ENCODE measurements at regions not wholly inside any gene's neighbourhood (a gene's known extent, or its start where the extent isn't known, plus 50 kb on each side); places are given as distances from the start of the nearest gene placed in this dataset.
"Not testable (repeated sequence)": the region's sequence is repeated elsewhere in the genome, so short reads cannot be mapped to it uniquely, and the experiment has no call there.

DNA sequence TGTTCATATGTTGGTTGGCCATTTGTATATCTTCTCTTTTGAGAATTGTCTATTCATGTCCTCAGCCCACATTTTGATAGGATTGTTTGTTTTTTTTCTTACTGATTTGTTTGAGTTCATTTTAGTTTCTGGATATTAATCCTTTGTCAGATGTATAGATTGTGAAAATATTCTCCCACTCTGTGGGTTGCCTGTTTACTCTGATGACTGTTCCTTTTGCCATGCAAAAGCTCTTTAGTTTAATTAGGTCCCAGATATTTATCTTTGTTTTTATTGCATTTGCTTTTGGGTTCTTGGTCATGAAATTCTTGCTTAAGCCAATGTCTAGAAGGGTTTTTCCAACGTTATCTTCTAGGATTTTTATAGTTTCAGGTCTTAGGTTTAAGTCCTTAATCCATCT, 740.7 kb upstream of the FAT3 start:
- peaks cover 3 to 48% (median 21%) of the 10 kb centered on the region in 8 donors for H3K9me3 Mint-ChIP-seq

DNA sequence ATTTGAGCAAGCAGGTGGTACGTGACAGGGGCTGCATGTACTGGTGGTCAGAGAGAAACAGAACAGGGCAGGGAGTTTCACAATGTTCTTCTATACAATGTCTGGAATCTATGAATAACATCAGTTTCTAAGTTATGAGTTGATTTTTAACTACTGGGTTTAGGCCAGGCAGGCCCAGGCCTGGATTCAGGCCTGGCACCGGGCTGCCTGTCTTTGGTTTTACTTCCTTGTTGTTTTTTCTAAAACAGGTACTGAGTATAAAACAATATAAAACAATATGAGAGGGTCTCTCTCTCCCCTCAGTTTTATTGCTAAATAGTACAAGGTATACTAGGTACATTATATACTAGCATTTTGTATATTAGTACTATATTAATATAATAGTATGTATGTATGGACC, 742.7 kb upstream of the FAT3 start:
- POLR2A ChIA-PET (ENCODE audit: partially characterized antibody); H3K4me1 ChIP-seq (ENCODE audit: insufficient read depth, low read length); H3K9me3 ChIP-seq (ENCODE audit: control insufficient read depth in 1 of 2, low read length in 2 of 2); H3K4me3 ChIP-seq (ENCODE audit: low read length in 2 of 2); H3K27me3 ChIP-seq (ENCODE audit: insufficient read depth, low read length); intact Hi-C loops (cut with micrococcal nuclease); H3K27ac ChIP-seq (ENCODE audit: low read depth, low read length); H3K36me3 ChIP-seq (ENCODE audit: insufficient read depth, low read length); H3K36me3 Mint-ChIP-seq; CTCF ChIA-PET (ENCODE audit: partially characterized antibody); H3K4me3 Mint-ChIP-seq; H3K27ac Mint-ChIP-seq; DNase-seq; H3K27me3 Mint-ChIP-seq; H3K4me1 Mint-ChIP-seq: not testable (repeated sequence)
- H3K9me3 Mint-ChIP-seq = peaks cover 3 to 48% (median 14%) of the 10 kb centered on the region in 8 donors

More for the DNA sequence above, 740.7 kb upstream of the FAT3 start:
- H3K4me3 ChIP-seq (ENCODE audit: low read length in 2 of 2); CTCF ChIA-PET (ENCODE audit: partially characterized antibody); intact Hi-C loops (cut with micrococcal nuclease); H3K36me3 ChIP-seq (ENCODE audit: insufficient read depth, low read length); H3K27me3 Mint-ChIP-seq; H3K4me3 Mint-ChIP-seq; H3K27ac ChIP-seq (ENCODE audit: low read depth, low read length); H3K4me1 ChIP-seq (ENCODE audit: insufficient read depth, low read length); H3K27ac Mint-ChIP-seq; H3K36me3 Mint-ChIP-seq; H3K9me3 ChIP-seq (ENCODE audit: control insufficient read depth in 1 of 2, low read length in 2 of 2); POLR2A ChIA-PET (ENCODE audit: partially characterized antibody); H3K27me3 ChIP-seq (ENCODE audit: insufficient read depth, low read length); DNase-seq; H3K4me1 Mint-ChIP-seq: not testable (repeated sequence)

DNA sequence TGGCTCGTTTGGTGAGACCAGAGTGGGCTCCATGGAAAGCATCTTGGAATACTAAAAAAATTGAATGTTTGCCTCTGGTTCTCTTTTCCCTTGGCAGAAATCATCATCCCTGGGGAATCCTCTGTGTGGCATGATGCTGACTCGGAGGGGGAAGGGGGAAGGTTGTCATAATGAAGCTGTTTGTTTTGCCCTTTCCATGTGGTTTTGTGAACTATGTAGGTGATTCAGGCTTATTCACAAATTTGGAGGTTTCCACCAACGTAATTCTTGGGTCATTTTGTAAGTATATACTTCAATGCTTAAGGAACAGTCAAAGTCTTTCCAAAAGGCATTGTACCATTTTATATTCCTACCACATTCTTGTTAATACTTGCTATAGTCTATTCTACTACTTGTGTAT, 754.0 kb upstream of the FAT3 start:
- Mint-ChIP-seq H3K4me3 (no peak overlapping the region), H3K4me1 (no peaks in the 10 kb centered on the region), H3K27ac (no peak overlapping the region), H3K36me3 (no peaks in the 10 kb centered on the region), H3K27me3 (no peaks in the 10 kb centered on the region), H3K9me3 (peaks cover 0 to 13% (median 6%) of the 10 kb centered on the region in 8 donors)
- no peaks in the 10 kb centered on the region for H3K4me1 ChIP-seq (ENCODE audit: insufficient read depth, low read length)
- no peak overlapping the region for H3K27ac ChIP-seq (ENCODE audit: low read depth, low read length)
- intact Hi-C loops (cut with micrococcal nuclease) = no loop called here
- H3K27me3 ChIP-seq (ENCODE audit: insufficient read depth, low read length) = no peaks in the 10 kb centered on the region
- no peak for DNase-seq
- H3K4me3 ChIP-seq (ENCODE audit: low read length in 2 of 2) = no peak overlapping the region
- CTCF ChIA-PET (ENCODE audit: partially characterized antibody) = no interaction called here
- no peaks in the 10 kb centered on the region for H3K36me3 ChIP-seq (ENCODE audit: insufficient read depth, low read length)
- H3K9me3 ChIP-seq (ENCODE audit: control insufficient read depth in 1 of 2, low read length in 2 of 2) = no peaks in the 10 kb centered on the region
- POLR2A ChIA-PET (ENCODE audit: partially characterized antibody) = no interaction called here

GRCh38 chr11:91459840-91460239, 764.8 kb upstream of the FAT3 start:
- no peak overlapping the region for H3K27ac Mint-ChIP-seq
- CTCF ChIA-PET (ENCODE audit: partially characterized antibody) = no interaction called here
- H3K4me1 Mint-ChIP-seq = no peaks in the 10 kb centered on the region
- POLR2A ChIA-PET (ENCODE audit: partially characterized antibody) = no interaction called here
- no peak overlapping the region for H3K4me3 Mint-ChIP-seq
- no peaks in the 10 kb centered on the region for H3K36me3 Mint-ChIP-seq
- intact Hi-C loops (cut with micrococcal nuclease) = no loop called here
- H3K27ac ChIP-seq (ENCODE audit: low read depth, low read length) = no peak overlapping the region
- DNase-seq = no peak
- H3K27me3 Mint-ChIP-seq = no peaks in the 10 kb centered on the region
- H3K9me3 ChIP-seq (ENCODE audit: control insufficient read depth in 1 of 2, low read length in 2 of 2) = no peaks in the 10 kb centered on the region
- no peak overlapping the region for H3K4me3 ChIP-seq (ENCODE audit: low read length in 2 of 2)
- H3K4me1 ChIP-seq (ENCODE audit: insufficient read depth, low read length) = no peaks in the 10 kb centered on the region
- no peaks in the 10 kb centered on the region for H3K36me3 ChIP-seq (ENCODE audit: insufficient read depth, low read length)
- H3K9me3 Mint-ChIP-seq = peaks cover 0 to 9% (median 2%) of the 10 kb centered on the region in 8 donors
- no peaks in the 10 kb centered on the region for H3K27me3 ChIP-seq (ENCODE audit: insufficient read depth, low read length)

GRCh38 chr11:91446267-91446666, 778.4 kb upstream of the FAT3 start:
- no peak for DNase-seq
- POLR2A ChIA-PET (ENCODE audit: partially characterized antibody) = no interaction called here
- H3K4me3 Mint-ChIP-seq = no peak overlapping the region
- H3K4me1 ChIP-seq (ENCODE audit: insufficient read depth, low read length) = no peaks in the 10 kb centered on the region
- intact Hi-C loops (cut with micrococcal nuclease) = no loop called here
- no peaks in the 10 kb centered on the region for H3K4me1 Mint-ChIP-seq
- H3K27me3 Mint-ChIP-seq = no peaks in the 10 kb centered on the region
- no peak overlapping the region for H3K27ac Mint-ChIP-seq
- no peaks in the 10 kb centered on the region for H3K36me3 ChIP-seq (ENCODE audit: insufficient read depth, low read length)
- H3K4me3 ChIP-seq (ENCODE audit: low read length in 2 of 2) = no peak overlapping the region
- H3K9me3 Mint-ChIP-seq = peaks cover 0 to 22% (median 13%) of the 10 kb centered on the region in 8 donors
- H3K27ac ChIP-seq (ENCODE audit: low read depth, low read length) = no peak overlapping the region
- H3K27me3 ChIP-seq (ENCODE audit: insufficient read depth, low read length) = no peaks in the 10 kb centered on the region
- no peaks in the 10 kb centered on the region for H3K9me3 ChIP-seq (ENCODE audit: control insufficient read depth in 1 of 2, low read length in 2 of 2)
- H3K36me3 Mint-ChIP-seq = no peaks in the 10 kb centered on the region
- CTCF ChIA-PET (ENCODE audit: partially characterized antibody) = no interaction called here

GRCh38 chr11:91435694-91436395, 788.8 kb upstream of the FAT3 start:
- no peak overlapping the region for H3K4me3 ChIP-seq (ENCODE audit: low read length in 2 of 2)
- no peaks in the 10 kb centered on the region for H3K36me3 Mint-ChIP-seq
- H3K27ac ChIP-seq (ENCODE audit: low read depth, low read length) = no peak overlapping the region

DNA sequence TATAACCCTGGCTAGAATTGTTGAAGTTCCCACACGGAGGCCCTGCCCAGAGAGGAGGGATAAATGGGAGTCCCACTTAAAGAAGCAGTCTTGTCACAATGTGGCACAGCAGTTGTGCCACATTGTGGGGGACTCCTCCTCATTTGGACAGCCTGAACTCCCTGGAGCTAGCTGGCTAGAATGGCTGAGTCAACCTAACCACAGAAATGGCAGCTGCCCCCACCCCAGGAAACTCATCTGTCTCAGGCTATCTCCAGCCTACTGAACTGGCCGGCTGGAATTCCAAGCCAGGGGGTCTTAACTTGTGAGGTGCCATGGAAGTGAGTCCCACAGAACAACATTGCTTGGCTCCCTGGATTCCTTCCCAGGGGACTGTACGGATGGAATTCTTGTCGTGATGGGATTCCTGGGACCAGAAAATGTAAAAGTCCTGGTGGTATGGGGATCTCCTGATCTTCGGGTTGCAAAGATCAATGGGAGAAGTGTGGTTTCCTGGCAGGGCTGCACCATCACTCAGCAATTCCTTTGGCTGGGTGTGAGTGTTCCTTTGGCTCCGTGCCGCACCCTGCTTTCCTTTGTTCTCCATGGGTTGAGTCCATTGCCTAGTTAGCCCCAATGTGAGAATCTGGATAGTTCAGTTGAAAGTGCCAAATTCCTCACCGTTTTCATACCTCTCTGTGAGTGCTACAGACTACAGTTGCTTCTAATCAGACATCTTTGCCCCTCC, 791.2 kb upstream of the FAT3 start:
- H3K36me3 Mint-ChIP-seq = no peaks in the 10 kb centered on the region
- no peak overlapping the region for H3K4me3 Mint-ChIP-seq
- CTCF ChIA-PET (ENCODE audit: partially characterized antibody) = no interaction called here
- H3K9me3 Mint-ChIP-seq = peaks cover 2 to 20% (median 9%) of the 10 kb centered on the region in 8 donors
- intact Hi-C loops (cut with micrococcal nuclease) = no loop called here
- no peak overlapping the region for H3K4me3 ChIP-seq (ENCODE audit: low read length in 2 of 2)
- no peak for DNase-seq
- H3K27me3 Mint-ChIP-seq = no peaks in the 10 kb centered on the region
- H3K4me1 Mint-ChIP-seq = no peaks in the 10 kb centered on the region
- H3K4me1 ChIP-seq (ENCODE audit: insufficient read depth, low read length) = no peaks in the 10 kb centered on the region
- no peaks in the 10 kb centered on the region for H3K27me3 ChIP-seq (ENCODE audit: insufficient read depth, low read length)
- H3K27ac ChIP-seq (ENCODE audit: low read depth, low read length) = no peak overlapping the region
- no peaks in the 10 kb centered on the region for H3K36me3 ChIP-seq (ENCODE audit: insufficient read depth, low read length)
- H3K9me3 ChIP-seq (ENCODE audit: control insufficient read depth in 1 of 2, low read length in 2 of 2) = peaks cover 0 to 6% of the 10 kb centered on the region in 2 donors
- no peak overlapping the region for H3K27ac Mint-ChIP-seq
- POLR2A ChIA-PET (ENCODE audit: partially characterized antibody) = no interaction called here

More at GRCh38 chr11:91435694-91436395, 788.8 kb upstream of the FAT3 start:
- no peaks in the 10 kb centered on the region for H3K27me3 ChIP-seq (ENCODE audit: insufficient read depth, low read length)
- Mint-ChIP-seq H3K9me3 (peaks cover 0 to 24% (median 14%) of the 10 kb centered on the region in 8 donors), H3K27ac (no peak overlapping the region), H3K27me3 (no peaks in the 10 kb centered on the region), H3K4me1 (no peaks in the 10 kb centered on the region), H3K4me3 (no peak overlapping the region)
- H3K4me1 ChIP-seq (ENCODE audit: insufficient read depth, low read length) = no peaks in the 10 kb centered on the region
- ChIA-PET CTCF (ENCODE audit: partially characterized antibody) (no interaction called here), POLR2A (ENCODE audit: partially characterized antibody) (no interaction called here)
- no peak for DNase-seq
- intact Hi-C loops (cut with micrococcal nuclease) = no loop called here
- no peaks in the 10 kb centered on the region for H3K36me3 ChIP-seq (ENCODE audit: insufficient read depth, low read length)
- H3K9me3 ChIP-seq (ENCODE audit: control insufficient read depth in 1 of 2, low read length in 2 of 2) = peaks cover 0 to 6% of the 10 kb centered on the region in 2 donors
